DMS79 (cell line): ENCODE measurements at regions not wholly inside any gene's neighbourhood (a gene's known extent, or its start where the extent isn't known, plus 50 kb on each side); places are given as distances from the start of the nearest gene placed in this dataset.
"Not testable (repeated sequence)": the region's sequence is repeated elsewhere in the genome, so short reads cannot be mapped to it uniquely, and the experiment has no call there.

Source experiments
- DNase-seq: peaks from one replicate; lab custom pipeline; 2025; lab: John Stamatoyannopoulos, UW

- no peak for DNase-seq
These were observed 1099.3 kb upstream of the CELF4 start for GRCh38 chr18:38664929-38665328.

- no peak for DNase-seq
These were observed 1098.1 kb upstream of the CELF4 start for GRCh38 chr18:38663682-38664081.

GRCh38 chr18:38663270-38663669 is 1097.7 kb upstream of the CELF4 start:
- DNase-seq, result no peak

- no peak for DNase-seq
These were observed 1089.3 kb upstream of the CELF4 start for GRCh38 chr18:38654946-38655345.

- no peak for DNase-seq
These were observed 1086.1 kb upstream of the CELF4 start for GRCh38 chr18:38651736-38652135.

- no peak for DNase-seq
These were observed 1082.6 kb upstream of the CELF4 start for GRCh38 chr18:38648179-38648578.

- DNase-seq, result no peak
These were observed 1080.7 kb upstream of the CELF4 start for GRCh38 chr18:38646296-38646695.

GRCh38 chr18:38644875-38645641 is 1079.5 kb upstream of the CELF4 start:
- no peak for DNase-seq

- DNase-seq, result no peak
These were observed 1077.1 kb upstream of the CELF4 start for GRCh38 chr18:38642711-38643110.

- not testable (repeated sequence) for DNase-seq
These were observed 1074.1 kb upstream of the CELF4 start for GRCh38 chr18:38639700-38640099.

- no peak for DNase-seq
These were observed 1070.3 kb upstream of the CELF4 start for GRCh38 chr18:38635709-38636430.

GRCh38 chr18:38634117-38634516 is 1068.5 kb upstream of the CELF4 start:
- no peak for DNase-seq

GRCh38 chr18:38633333-38633732 is 1067.7 kb upstream of the CELF4 start:
- DNase-seq, result no peak

- DNase-seq, result no peak
These were observed 1053.5 kb upstream of the CELF4 start for GRCh38 chr18:38619129-38619528.

GRCh38 chr18:38616306-38616705 is 1050.7 kb upstream of the CELF4 start:
- no peak for DNase-seq

- no peak for DNase-seq
These were observed 1047.3 kb upstream of the CELF4 start for GRCh38 chr18:38612904-38613303.

- DNase-seq, result no peak
These were observed 1045.7 kb upstream of the CELF4 start for GRCh38 chr18:38611036-38611964.

GRCh38 chr18:38606841-38607240 is 1041.2 kb upstream of the CELF4 start:
- DNase-seq, result no peak

- no peak for DNase-seq
These were observed 1036.7 kb upstream of the CELF4 start for GRCh38 chr18:38602341-38602740.

GRCh38 chr18:38587571-38587970 is 1022.0 kb upstream of the CELF4 start:
- DNase-seq, result no peak

GRCh38 chr18:38586327-38586726 is 1020.7 kb upstream of the CELF4 start:
- DNase-seq, result no peak

GRCh38 chr18:38579764-38580163 is 1014.2 kb upstream of the CELF4 start:
- no peak for DNase-seq
